ENCODE measurements at regions not wholly inside any gene's neighbourhood (a gene's known extent, or its start where the extent isn't known, plus 50 kb on each side); places are given as distances from the start of the nearest gene placed in this dataset.

DNA sequence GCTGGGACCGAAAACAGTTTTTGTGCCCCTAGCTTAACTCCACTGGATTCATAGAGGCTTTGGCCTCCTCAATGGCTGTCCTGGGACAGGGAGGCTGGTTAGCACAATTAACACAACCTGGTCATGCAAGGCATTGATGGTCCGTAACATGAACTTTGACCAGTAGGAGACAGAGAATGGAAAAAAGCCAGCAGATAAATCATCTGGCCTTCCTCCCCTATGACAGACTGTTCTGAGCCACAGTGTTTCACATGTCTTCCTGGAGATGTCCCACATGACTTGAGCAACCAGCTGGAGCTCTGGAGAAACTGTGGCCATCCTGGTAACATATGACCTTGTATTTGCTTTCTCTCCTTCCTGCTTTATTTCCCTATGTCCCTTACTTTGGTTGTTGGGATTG lies 244.2 kb downstream of the UQCRFS1 start:
- no peak for DNase-seq

- no peak for DNase-seq
Observed at GRCh38 chr19:28966737-28967399, 246.1 kb downstream of the UQCRFS1 start.

GRCh38 chr19:28964500-28964899 lies 248.5 kb downstream of the UQCRFS1 start:
- no peak for DNase-seq

GRCh38 chr19:28963486-28964250 lies 249.3 kb downstream of the UQCRFS1 start:
- no peak for DNase-seq

DNA sequence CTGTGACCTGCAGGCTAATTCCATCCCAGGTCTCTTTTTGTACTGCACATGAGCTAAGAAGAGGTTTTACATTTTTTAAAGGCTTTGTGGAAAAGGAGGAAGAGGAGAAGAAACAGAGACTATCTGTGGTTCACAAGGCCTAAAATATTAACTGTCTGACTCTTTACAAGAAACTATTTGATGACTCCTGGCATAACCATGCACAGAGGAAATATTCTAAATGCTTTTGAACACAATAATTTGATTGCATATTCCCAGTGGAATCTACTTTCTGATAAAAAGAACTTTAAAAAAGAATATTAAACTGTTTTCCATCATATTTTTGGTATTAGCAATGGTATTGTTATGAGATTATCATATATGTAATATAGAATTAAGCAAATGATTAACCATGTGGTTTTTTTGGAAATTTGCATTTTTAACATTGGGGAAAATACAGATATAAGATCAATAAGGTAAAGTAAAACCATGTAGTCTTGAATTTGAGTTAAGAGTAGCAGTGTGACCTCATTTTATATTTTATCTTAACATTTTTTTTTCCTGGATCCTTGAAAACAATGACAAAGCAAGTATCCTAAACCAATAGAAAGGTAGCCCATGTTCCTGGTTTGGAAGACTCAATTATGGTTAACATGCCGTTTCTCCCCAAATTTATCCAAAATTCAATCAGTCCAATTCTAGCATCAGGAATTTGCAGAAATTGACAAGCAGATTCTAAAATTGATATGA lies 251.0 kb downstream of the UQCRFS1 start:
- DNase-seq, result no peak

- no peak for DNase-seq
Observed at GRCh38 chr19:28960986-28961705, 251.8 kb downstream of the UQCRFS1 start.

DNA sequence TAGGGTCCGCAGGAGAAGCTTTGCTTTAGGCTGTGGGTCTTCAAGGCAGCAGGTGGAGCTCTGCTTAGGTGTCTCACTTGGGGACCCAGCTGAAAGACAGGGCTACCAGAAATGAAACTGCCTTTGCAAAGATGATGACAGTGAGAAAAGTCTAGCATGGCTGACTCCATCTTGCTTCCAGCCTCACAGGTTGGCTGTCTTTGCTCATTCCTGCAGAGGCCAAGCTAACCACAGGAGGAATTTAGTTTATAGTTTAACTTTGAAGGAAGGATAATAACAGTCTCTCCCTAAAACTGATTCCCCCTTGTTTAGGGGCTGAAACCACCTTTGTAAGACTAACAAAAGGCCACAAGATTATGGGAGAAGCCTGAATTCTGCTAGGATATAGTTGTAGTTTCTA lies 252.4 kb downstream of the UQCRFS1 start:
- DNase-seq, result no peak

- no peak for DNase-seq
Observed at GRCh38 chr19:28956961-28957360, 256.0 kb downstream of the UQCRFS1 start.

GRCh38 chr19:28956421-28956820 lies 256.5 kb downstream of the UQCRFS1 start:
- DNase-seq, result no peak

DNA sequence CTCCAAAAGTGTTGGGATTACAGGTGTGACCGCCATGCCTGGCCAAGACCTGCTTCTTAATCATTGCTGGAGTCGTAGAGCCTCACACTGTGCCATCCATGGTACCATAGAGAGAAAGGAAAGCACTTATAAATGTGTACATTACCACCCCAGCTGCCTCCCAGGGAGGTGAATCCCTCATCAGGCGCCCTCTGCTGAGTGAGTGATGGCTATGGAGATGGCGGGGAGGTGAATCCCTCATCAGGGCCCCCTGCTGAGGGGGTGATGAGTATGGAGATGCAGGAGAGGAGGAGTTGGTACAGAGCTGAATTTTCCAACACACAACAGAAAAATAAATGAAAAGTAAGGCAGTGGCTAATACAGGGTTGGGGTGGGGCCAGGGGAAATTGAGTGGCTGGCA lies 263.4 kb downstream of the UQCRFS1 start:
- no peak for DNase-seq

- DNase-seq, result no peak
Observed at GRCh38 chr19:28949027-28949426, 263.9 kb downstream of the UQCRFS1 start.

DNA sequence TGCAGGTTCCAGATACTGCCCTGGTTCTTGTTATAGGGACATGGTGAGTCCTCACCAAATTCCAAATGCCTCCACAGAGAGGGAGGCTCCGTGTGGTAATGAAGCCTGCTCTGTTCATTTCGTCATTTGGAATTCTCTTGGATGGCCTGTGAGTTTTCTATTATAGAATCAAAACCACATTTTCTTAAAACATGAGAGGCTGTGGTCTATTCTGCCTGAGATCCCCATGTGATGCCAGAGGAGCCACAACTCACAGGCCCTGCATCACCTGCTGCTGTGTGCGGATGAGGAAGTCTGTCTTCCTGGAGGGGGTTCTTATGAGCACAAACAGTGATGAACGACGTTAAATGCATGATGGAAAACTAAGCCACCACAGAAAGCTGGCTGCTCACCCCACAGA lies 264.4 kb downstream of the UQCRFS1 start:
- DNase-seq, result no peak

- no peak for DNase-seq
Observed at GRCh38 chr19:28948026-28948425, 264.9 kb downstream of the UQCRFS1 start.

DNA sequence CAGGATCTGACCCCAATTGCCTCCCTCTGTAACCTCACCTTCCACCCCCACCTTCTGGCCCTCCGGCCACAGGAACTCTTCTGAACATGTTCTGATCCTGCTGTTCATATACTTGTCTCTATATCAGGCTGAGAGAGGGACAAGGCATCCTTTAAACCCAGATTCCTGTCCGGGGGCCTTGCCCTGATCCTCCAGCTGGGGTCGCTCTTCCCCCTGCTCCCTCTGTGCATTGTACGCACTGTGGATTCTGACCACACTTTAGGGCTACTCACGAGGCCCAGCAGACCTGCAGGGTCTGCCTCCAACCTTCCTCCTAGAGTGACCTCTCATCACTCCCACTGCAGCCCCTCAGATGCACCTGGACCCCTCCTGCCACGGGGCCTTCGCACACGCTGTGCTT lies 269.3 kb downstream of the UQCRFS1 start:
- DNase-seq, result no peak

DNA sequence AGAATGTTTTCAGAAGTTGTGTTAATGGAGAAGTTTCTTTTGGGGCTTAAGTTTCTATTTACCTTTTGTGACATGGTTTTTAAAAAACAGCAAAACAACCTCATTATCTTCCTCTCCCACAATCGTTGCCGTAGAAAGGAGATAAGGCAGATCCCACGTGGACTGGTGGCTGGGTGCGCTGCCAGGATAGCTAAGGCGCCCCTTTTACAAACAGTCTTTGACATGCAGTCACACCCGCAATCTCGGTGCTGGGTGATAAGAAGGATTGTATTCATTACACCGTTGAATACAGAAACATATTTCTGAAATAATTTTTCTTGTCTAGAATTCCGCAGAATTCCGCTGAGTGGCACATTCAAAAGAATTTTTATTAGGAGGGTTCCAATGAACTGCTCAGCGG lies 271.1 kb downstream of the UQCRFS1 start:
- no peak for DNase-seq

GRCh38 chr19:28940751-28941500 lies 272.0 kb downstream of the UQCRFS1 start:
- DNase-seq, result no peak

GRCh38 chr19:28939236-28939635 lies 273.7 kb downstream of the UQCRFS1 start:
- DNase-seq, result no peak

DNA sequence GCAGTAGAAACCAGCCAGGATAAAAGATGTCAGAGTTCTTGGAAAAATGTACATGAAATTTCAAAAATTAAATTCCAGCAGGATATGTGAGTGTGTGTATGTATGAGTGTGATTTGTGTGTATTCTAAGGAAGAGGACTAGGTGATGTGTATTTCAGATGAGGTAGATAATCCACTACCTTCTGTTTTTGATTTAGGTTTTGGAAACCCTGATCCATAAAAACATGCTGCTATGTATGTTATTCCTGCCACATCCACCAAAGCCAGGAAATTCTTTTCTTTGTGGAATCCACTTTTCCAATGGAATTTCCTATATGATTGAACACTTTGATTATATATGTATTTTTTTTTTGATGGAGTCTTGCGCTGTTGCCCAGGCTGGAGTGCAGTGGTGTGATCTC lies 276.9 kb downstream of the UQCRFS1 start:
- DNase-seq, result no peak

DNA sequence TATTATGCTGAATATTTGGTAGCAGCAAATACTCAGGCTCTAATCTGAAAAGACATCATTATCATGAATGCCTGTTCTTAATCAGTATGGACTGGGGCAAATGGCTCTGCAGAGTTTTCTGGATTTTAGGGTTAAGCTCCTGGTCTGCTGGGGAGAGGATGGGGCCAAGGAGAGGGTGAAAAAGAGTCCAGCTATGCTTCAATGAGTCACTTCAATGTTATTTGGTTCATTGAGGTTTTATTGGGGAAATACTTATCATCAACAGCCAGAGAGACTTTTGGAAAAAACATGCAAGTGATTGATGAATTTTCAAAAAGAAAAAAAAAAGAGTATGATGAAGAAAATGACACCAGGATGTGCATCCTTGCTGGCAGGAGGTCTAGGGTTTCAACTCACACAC lies 278.3 kb downstream of the UQCRFS1 start:
- DNase-seq, result no peak

DNA sequence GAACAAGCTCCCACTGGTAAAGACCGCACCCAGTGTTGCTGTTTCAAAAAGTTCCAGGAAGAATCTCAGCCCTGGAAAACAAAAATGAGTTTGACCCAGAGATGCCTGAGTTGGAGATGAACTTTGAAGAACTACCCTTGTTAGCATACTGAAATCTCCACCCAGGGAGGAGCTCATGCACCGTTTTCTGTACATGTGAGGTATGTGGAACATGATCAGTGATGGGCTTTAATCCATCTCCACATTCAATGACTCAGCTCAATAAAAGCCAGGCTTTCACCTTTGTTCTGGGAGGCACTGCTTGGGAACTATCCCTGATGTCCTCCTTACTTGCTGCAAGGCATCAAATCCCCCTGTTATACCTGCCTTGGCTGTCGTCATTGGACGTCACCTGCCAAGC lies 279.9 kb downstream of the UQCRFS1 start:
- no peak for DNase-seq

- no peak for DNase-seq
Observed at GRCh38 chr19:28932446-28932845, 280.5 kb downstream of the UQCRFS1 start.

DNA sequence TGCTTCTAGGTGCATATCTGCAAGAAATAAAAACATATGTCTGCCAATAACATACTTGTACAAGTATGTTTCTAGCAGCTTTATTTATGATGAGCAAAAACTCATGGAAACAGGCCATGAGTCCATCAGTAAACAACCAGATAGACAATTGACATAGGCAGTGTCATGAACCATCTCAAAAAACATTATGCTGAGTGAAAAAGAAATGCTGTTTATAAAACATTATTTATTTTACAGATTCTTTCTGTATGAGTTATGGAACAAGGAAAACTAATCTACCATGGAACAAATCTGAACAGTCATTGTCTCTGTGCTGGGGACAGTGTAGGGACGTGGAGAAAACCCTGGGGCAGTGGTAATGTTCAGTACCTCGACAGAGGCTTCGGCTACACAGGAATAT lies 283.9 kb downstream of the UQCRFS1 start:
- no peak for DNase-seq

DNA sequence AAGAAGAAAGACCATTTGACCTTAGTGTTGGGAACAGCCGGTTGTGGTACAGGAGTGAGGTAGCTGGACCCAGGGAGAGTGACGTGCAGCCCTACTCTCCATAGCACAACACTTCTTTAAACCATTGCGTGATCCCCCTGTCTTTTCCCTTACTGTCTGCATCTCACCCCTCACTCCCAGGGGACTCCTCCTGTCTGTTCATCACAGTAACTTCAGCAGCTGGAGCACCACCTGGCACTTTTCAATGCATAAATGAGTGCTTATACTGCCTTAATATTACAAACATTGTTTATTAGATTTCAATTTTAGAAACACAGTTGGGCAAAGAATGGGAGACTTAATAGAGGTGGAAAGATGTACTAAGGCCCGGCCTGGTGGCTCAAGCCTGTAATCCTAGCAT lies 285.5 kb downstream of the UQCRFS1 start:
- DNase-seq, result no peak

Data from AML-193 (cell line).